HUES64 (cell line): ENCODE measurements at regions not wholly inside any gene's neighbourhood (a gene's known extent, or its start where the extent isn't known, plus 50 kb on each side); places are given as distances from the start of the nearest gene placed in this dataset.

Source experiments
- H3K27ac ChIP-seq: 2 replicates; pipeline ENCODE4 v1.7.0; 2013; ENCODE audit warnings: low read depth, low read length, inconsistent platforms
- H3K27me3 ChIP-seq: 2 replicates; pipeline ENCODE4 v1.6.1; 2013; ENCODE audit warnings: mild to moderate bottlenecking, low read length; ENCODE audit not compliant: insufficient read depth
- H3K36me3 ChIP-seq: 2 replicates; pipeline ENCODE4 v1.6.1; 2013; ENCODE audit warnings: mild to moderate bottlenecking, low read length; ENCODE audit not compliant: insufficient read depth
- H3K4me1 ChIP-seq: 2 replicates; pipeline ENCODE4 v1.6.1; 2013; ENCODE audit warnings: mild to moderate bottlenecking, low read length, moderate library complexity; ENCODE audit not compliant: insufficient read depth
- H3K4me3 ChIP-seq: 2 replicates; pipeline ENCODE4 v1.5.1; 2013; ENCODE audit warnings: mild to moderate bottlenecking, low read length, moderate library complexity
- H3K9ac ChIP-seq: 2 replicates; pipeline ENCODE4 v1.6.1; 2013; ENCODE audit warnings: mild to moderate bottlenecking, low read depth, low read length
- H3K9me3 ChIP-seq: 2 replicates; pipeline ENCODE4 v1.6.1; 2013; ENCODE audit warnings: low read depth, low read length; ENCODE audit not compliant: insufficient read depth
- WGBS: fragments of 150-250, 120-280 bp; methylation state at CpG from one replicate; pipeline ENCODE4 v1.1.7; 2013; ENCODE audit warnings: missing lambda C conversion rate; 5-methylcytosine and 5-hydroxymethylcytosine counted together

DNA sequence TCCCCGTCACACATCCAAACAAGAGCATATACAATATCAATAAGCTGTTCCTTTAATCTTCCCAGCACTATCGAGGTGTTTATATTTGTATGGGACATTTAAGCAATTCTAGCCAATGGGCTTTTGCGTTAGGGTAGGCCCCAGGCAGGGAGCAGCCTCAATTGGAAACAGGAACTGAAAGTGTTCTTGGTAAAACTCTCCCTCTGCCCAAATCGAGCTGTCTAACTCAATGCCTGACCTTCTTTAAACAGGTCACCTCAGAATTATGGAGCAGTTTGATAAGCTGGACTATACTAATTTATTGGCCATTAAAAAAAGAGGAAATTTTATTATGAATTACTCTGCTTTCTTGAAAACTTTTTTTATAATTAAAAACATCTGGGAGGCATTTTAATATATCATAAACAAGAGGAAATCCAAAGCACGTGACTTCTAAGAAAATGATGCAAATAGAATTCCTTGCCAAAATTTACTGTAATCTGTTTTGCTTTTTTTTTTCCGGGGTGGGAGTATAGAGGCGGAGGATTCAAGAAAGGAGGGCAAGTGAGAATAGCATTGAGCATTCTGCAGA lies 498.1 kb downstream of the LMO4 start:
- over 99% methylated on average over 6 of the region's 7 CpGs for WGBS
- no peak overlapping the region for H3K4me3 ChIP-seq

DNA sequence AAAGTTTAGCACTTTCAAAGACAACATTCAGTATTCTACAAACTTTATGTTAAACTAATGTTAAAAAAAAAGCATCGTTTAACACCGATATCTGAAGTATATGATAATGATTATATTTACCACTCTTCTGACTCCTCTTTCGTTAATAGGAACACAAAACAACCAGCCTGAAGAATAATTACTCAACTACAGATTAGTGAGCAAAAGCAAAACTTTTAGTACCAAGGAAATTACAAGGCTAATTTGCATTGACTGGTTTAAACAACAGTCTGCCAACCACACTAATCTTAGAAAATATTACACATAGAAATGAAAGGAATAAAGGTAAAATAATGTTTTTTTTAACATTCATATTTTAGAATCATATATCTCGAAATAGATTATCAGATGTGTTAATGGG lies 500.7 kb downstream of the LMO4 start:
- Histone ChIP-seq H3K4me1 (no peaks in the 10 kb centered on the region), H3K4me3 (no peak overlapping the region), H3K27me3 (no peaks in the 10 kb centered on the region), H3K9ac (no peak overlapping the region), H3K27ac (no peak overlapping the region), H3K9me3 (no peaks in the 10 kb centered on the region), H3K36me3 (no peaks in the 10 kb centered on the region)
- WGBS = 86% methylated on average over 1 of the region's 4 CpGs

More for the DNA sequence above, 498.1 kb downstream of the LMO4 start:
- H3K36me3 ChIP-seq = no peaks in the 10 kb centered on the region
- no peak overlapping the region for H3K9ac ChIP-seq
- no peaks in the 10 kb centered on the region for H3K4me1 ChIP-seq
- H3K9me3 ChIP-seq = no peaks in the 10 kb centered on the region
- H3K27me3 ChIP-seq = no peaks in the 10 kb centered on the region
- no peak overlapping the region for H3K27ac ChIP-seq

DNA sequence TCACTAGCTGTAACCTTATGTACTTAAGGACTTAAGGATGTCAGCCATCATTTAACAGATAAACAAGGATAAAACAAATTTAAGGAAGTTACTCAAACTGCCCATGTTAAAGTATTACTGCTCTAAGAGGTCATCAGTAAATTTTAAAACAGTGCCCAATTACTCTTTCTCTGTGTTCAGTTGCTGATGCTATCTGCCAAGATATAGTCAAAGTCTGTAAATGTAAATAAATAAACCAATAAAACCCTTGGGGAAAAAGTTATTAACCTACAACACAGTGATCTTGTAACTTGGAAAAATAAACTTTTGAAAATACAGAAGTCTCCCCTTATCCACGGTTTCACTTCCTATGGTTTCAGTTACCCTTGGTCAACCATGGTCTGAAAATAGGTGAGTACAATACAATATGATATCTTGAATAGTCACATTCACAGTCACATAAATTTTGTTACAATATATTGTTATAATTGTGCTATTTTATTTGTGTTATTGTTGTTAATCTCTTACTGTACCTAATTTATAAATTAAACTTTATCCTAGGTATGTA lies 501.8 kb downstream of the LMO4 start:
- no peak overlapping the region for H3K9ac ChIP-seq

DNA sequence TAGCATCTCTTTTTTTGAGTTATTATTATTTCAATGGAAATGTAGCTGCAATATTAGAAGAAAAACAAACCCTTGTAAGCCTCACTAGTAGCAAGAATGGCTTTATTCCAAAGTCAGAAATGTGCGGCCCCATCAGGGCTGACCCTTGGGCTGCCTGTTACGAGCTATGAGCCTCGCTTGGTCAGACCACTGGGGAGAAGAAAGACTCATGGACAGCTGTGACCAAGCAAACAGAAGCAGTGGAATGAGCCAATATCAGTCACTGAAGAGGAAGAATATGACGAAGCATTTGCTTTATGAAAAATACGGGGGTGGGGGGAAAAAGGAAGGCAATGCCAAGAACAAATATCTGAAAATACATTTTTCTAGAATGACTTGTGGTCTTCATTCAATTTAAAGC lies 504.5 kb downstream of the LMO4 start:
- no peaks in the 10 kb centered on the region for H3K9me3 ChIP-seq
- no peaks in the 10 kb centered on the region for H3K4me1 ChIP-seq
- no peak overlapping the region for H3K27ac ChIP-seq
- no peaks in the 10 kb centered on the region for H3K27me3 ChIP-seq
- no peaks in the 10 kb centered on the region for H3K36me3 ChIP-seq
- H3K4me3 ChIP-seq = no peak overlapping the region
- 86% methylated on average over 5 of the region's 5 CpGs for WGBS
- H3K9ac ChIP-seq = no peak overlapping the region

More for the DNA sequence above, 501.8 kb downstream of the LMO4 start:
- H3K27ac ChIP-seq = no peak overlapping the region
- H3K4me3 ChIP-seq = no peak overlapping the region
- H3K9me3 ChIP-seq = no peaks in the 10 kb centered on the region
- H3K27me3 ChIP-seq = no peaks in the 10 kb centered on the region
- WGBS = no CpG with 5 or more reads among the region's 1 CpG
- H3K36me3 ChIP-seq = no peaks in the 10 kb centered on the region
- H3K4me1 ChIP-seq = no peaks in the 10 kb centered on the region

DNA sequence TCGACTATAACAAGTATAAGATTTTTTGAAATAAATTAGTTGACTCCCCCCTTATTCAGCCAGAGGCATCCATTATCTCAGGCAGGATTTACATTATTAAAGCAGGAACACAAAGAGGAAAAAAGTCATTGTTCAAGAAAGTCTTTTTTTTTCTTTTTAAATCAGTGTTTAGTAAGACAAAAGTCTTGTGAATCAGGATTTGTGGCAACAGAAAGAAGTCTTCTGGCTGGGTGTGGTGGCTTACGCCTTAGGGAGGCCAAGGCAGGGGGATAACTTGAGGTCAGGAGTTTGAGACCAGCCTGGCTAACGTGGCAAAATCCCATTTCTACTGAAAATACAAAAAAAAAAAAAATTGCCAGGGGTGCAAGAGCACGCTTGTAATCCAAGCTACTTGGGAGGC lies 505.5 kb downstream of the LMO4 start:
- no peak overlapping the region for H3K9ac ChIP-seq
- no peak overlapping the region for H3K27ac ChIP-seq
- 88% methylated on average over 4 of the region's 4 CpGs for WGBS
- no peaks in the 10 kb centered on the region for H3K9me3 ChIP-seq
- H3K4me3 ChIP-seq = no peak overlapping the region
- H3K36me3 ChIP-seq = no peaks in the 10 kb centered on the region
- H3K27me3 ChIP-seq = no peaks in the 10 kb centered on the region
- H3K4me1 ChIP-seq = no peaks in the 10 kb centered on the region

DNA sequence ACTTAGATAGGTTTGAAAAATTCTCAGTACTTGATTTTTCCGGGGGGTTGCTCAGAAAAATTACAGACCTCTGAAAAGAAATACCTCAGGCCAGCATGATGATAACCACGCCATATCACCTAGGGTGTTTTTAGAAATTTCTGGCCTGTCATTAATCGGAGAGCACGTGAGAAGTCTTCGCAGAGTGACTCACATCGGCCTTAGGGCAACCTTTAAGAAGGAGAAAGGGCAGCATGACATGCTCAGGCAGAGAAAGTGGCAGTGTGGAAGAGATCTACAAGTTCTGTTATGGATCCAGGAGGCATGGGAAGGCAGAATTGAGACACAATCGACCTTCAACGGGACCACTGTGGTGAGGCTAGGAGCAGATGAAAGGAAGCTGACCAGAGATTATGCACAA lies 506.3 kb downstream of the LMO4 start:
- no peaks in the 10 kb centered on the region for H3K36me3 ChIP-seq
- no peak overlapping the region for H3K4me3 ChIP-seq
- H3K4me1 ChIP-seq = no peaks in the 10 kb centered on the region
- no peak overlapping the region for H3K9ac ChIP-seq
- H3K9me3 ChIP-seq = no peaks in the 10 kb centered on the region
- no peaks in the 10 kb centered on the region for H3K27me3 ChIP-seq
- no peak overlapping the region for H3K27ac ChIP-seq
- 92% methylated on average over 8 of the region's 8 CpGs for WGBS

DNA sequence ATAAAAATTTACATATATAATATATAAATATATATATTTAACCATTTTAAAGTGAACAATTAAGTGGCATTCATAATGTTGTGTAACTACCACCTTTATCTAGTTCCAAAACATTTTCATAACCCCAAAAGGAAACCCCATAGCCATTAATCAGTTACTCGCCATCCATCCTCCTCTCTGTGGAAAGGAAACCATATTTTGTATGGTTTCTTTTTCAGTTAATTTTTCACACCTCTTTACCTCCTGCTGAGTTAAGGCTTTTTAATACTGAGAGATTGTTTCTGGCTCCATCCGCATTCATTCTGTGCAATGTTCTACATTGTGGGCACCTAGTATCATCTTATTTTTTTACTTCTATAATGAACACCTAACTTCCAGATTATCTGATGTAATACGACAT lies 512.1 kb downstream of the LMO4 start:
- no peak overlapping the region for H3K9ac ChIP-seq

DNA sequence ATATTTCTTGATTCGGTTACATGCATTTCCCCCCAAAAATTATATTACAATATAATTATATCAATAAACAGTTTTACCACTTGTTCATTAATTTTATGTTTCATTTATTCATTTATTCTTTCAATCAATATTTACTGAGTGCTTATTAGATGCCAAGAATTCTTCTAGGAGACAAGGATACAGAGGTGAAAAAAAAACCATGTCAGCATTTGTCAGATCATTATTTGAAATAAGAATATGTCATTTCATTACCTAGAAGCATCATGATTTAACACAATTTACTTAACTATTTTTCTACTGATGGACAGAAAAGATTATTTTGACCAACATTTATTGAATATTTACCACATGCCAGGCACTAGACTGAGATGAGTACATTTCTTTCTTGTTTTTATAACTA lies 512.7 kb downstream of the LMO4 start:
- Histone ChIP-seq H3K27ac (no peak overlapping the region), H3K9ac (no peak overlapping the region), H3K4me1 (no peaks in the 10 kb centered on the region), H3K9me3 (no peaks in the 10 kb centered on the region), H3K36me3 (no peaks in the 10 kb centered on the region), H3K27me3 (no peaks in the 10 kb centered on the region), H3K4me3 (no peak overlapping the region)
- 100% methylated on average over 1 of the region's 1 CpG for WGBS

More for the DNA sequence above, 512.1 kb downstream of the LMO4 start:
- Histone ChIP-seq H3K27ac (no peak overlapping the region), H3K9me3 (no peaks in the 10 kb centered on the region), H3K4me3 (no peak overlapping the region), H3K27me3 (no peaks in the 10 kb centered on the region), H3K4me1 (no peaks in the 10 kb centered on the region), H3K36me3 (no peaks in the 10 kb centered on the region)
- 86% methylated on average over 1 of the region's 3 CpGs for WGBS

DNA sequence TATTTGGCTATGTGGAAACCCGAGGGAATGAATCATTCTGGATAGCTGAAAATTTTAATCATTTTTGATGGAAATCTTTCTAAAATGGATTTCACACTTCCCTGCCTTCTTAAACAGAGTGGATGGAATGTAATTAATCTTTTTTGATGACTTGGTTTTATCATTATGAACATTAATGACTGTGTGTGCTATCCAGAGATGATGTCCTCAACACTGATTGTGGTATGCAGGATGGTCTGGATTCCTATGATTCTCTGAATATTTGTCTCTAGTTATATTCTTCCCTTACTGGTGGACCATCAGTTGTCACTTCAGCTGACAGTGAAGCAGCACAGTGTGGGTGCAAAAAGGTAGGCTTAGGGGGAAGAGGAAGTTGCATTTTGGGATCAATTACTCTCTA lies 513.5 kb downstream of the LMO4 start:
- no peaks in the 10 kb centered on the region for H3K36me3 ChIP-seq
- no peaks in the 10 kb centered on the region for H3K27me3 ChIP-seq
- no peak overlapping the region for H3K27ac ChIP-seq
- H3K9me3 ChIP-seq = no peaks in the 10 kb centered on the region
- no peak overlapping the region for H3K9ac ChIP-seq
- 78% methylated on average over 1 of the region's 1 CpG for WGBS
- H3K4me1 ChIP-seq = no peaks in the 10 kb centered on the region
- no peak overlapping the region for H3K4me3 ChIP-seq

DNA sequence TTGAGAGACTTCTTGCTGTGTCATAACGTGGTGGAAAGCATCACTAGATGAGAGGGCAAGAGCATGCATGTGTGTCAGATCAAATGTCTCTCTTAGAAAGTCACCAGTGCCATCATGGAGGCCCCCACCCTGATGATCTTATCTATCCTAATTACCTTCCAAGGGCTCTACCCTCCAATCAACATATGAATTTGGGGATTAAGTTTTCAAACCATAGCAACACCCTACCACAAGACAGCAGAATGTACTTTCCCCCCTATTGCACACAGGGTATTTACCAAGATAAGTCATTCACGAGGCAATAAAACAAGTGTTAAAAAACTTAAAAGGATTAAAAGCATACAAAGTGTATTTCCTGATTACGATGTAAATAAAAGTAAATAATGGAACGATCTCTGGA lies 515.6 kb downstream of the LMO4 start:
- no peaks in the 10 kb centered on the region for H3K9me3 ChIP-seq
- H3K4me1 ChIP-seq = no peaks in the 10 kb centered on the region
- H3K4me3 ChIP-seq = no peak overlapping the region
- H3K27ac ChIP-seq = no peak overlapping the region
- no peaks in the 10 kb centered on the region for H3K27me3 ChIP-seq
- 95% methylated on average over 2 of the region's 4 CpGs for WGBS
- no peaks in the 10 kb centered on the region for H3K36me3 ChIP-seq
- H3K9ac ChIP-seq = no peak overlapping the region

DNA sequence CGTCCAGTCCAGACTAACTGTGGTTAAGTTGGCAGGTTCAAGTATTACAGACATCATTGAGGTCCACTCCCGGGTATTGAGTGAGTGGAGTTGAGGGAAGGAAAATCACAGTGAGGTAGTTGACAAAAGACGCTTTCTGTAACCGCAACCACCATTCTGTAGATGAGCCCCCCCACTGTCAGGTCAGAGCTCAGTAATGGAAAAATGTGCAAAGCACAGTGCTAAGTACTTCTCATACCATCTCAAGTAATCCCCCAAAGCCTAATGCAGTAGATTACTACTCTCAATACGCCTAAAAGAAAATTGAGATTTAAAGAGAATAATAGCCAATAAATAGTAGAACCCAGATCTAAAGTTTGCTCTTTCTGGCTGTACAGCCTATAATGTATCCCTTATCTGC lies 522.8 kb downstream of the LMO4 start:
- Histone ChIP-seq H3K4me3 (no peak overlapping the region), H3K9ac (no peak overlapping the region), H3K4me1 (peaks cover 3% of the 10 kb centered on the region; the same call in 1 of the 2 replicates), H3K9me3 (no peaks in the 10 kb centered on the region), H3K36me3 (no peaks in the 10 kb centered on the region), H3K27ac (no peak overlapping the region), H3K27me3 (no peaks in the 10 kb centered on the region)
- 97% methylated on average over 5 of the region's 5 CpGs for WGBS
